MM.1S (cell line): ENCODE measurements at regions not wholly inside any gene's neighbourhood (a gene's known extent, or its start where the extent isn't known, plus 50 kb on each side); places are given as distances from the start of the nearest gene placed in this dataset.
"Not testable (repeated sequence)": the region's sequence is repeated elsewhere in the genome, so short reads cannot be mapped to it uniquely, and the experiment has no call there.

Experiments
- DNase-seq: peaks from one replicate; pipeline ENCODE4 v3.0.0-alpha.2; 2015
- H2AFZ ChIP-seq: fragments of 300-600 bp; sonication (generic); 2 replicates; pipeline ENCODE4 v1.6.0; 2016; ENCODE audit warnings: antibody characterized with exemption, low read length
- H3F3A ChIP-seq: fragments of 300-600 bp; sonication (generic); 2 replicates; pipeline ENCODE4 v1.6.1; 2016; ENCODE audit warnings: mild to moderate bottlenecking, antibody characterized with exemption, low read length, moderate library complexity, mixed read lengths; ENCODE audit not compliant: insufficient read depth
- H3K27ac ChIP-seq: fragments of 300-600 bp; sonication (generic); 2 replicates; pipeline ENCODE4 v1.5.1; 2016; ENCODE audit warnings: mild to moderate bottlenecking, low read length
- H3K27me3 ChIP-seq: fragments of 300-600 bp; sonication (generic); replicated peaks from 2 replicates; pipeline ENCODE4 v1.6.0; 2016; ENCODE audit warnings: low read length; ENCODE audit not compliant: insufficient read depth
- H3K36me3 ChIP-seq: fragments of 300-600 bp; sonication (generic); replicated peaks from 2 replicates; pipeline ENCODE4 v1.6.1; 2016; ENCODE audit warnings: mild to moderate bottlenecking, low read length, mixed read lengths; ENCODE audit not compliant: insufficient read depth
- H3K4me1 ChIP-seq: fragments of 300-600 bp; sonication (generic); 2 replicates; pipeline ENCODE4 v1.6.1; 2016; ENCODE audit warnings: low read length, mixed read lengths
- H3K4me2 ChIP-seq: fragments of 300-600 bp; sonication (generic); 2 replicates; pipeline ENCODE4 v1.6.0; 2016; ENCODE audit warnings: low read depth, low read length
- H3K4me3 ChIP-seq: fragments of 300-600 bp; sonication (generic); 2 replicates; pipeline ENCODE4 v1.5.1; 2016; ENCODE audit warnings: low read length, mixed read lengths
- H3K79me2 ChIP-seq: fragments of 300-600 bp; sonication (generic); 2 replicates; pipeline ENCODE4 v1.6.1; 2016; ENCODE audit warnings: mixed run types, low read length, mixed read lengths
- H3K9ac ChIP-seq: fragments of 300-600 bp; sonication (generic); 2 replicates; pipeline ENCODE4 v1.6.1; 2016; ENCODE audit warnings: low read length, mixed read lengths
- H3K9me2 ChIP-seq: fragments of 300-600 bp; sonication (generic); replicated peaks from 2 replicates; pipeline ENCODE4 v1.6.1; 2016; ENCODE audit warnings: mild to moderate bottlenecking, low read length, mixed read lengths; ENCODE audit not compliant: insufficient read depth
- H3K9me3 ChIP-seq: fragments of 300-600 bp; sonication (generic); replicated peaks from 2 replicates; pipeline ENCODE4 v1.6.1; 2016; ENCODE audit warnings: mild to moderate bottlenecking, low read length, mixed read lengths; ENCODE audit not compliant: insufficient read depth
- H4K20me1 ChIP-seq: fragments of 300-600 bp; sonication (generic); 2 replicates; pipeline ENCODE4 v1.6.1; 2016; ENCODE audit warnings: mild to moderate bottlenecking, low read length, moderate library complexity, mixed read lengths; ENCODE audit not compliant: insufficient read depth
- EZH2 ChIP-seq: fragments of 300-600 bp; sonication (generic); optimal IDR thresholded peaks from 2 replicates; pipeline ENCODE3; 2017; ENCODE audit warnings: low read depth, mild to moderate bottlenecking, antibody characterized with exemption, low read length, mixed read lengths
- EZH2phosphoT487 ChIP-seq: fragments of 300-600 bp; sonication (generic); IDR thresholded peaks from 2 replicates; pipeline ENCODE4 v1.6.1; 2018; ENCODE audit warnings: antibody characterized with exemption, low read length
- TF ChIP-seq, protein P1 (sequence below): fragments of 300-600 bp; sonication (generic); IDR thresholded peaks from 2 replicates; pipeline ENCODE4 v1.5.1; 2016; ENCODE audit warnings: antibody characterized with exemption, low read length, mixed read lengths

- Histone ChIP-seq H3K36me3 (no peaks in the 10 kb centered on the region), H3K27ac (no peak overlapping the region), H4K20me1 (no peaks in the 10 kb centered on the region), H3K9me2 (no peaks in the 10 kb centered on the region), H3K4me1 (no peaks in the 10 kb centered on the region), H3K27me3 (no peaks in the 10 kb centered on the region), H3F3A (no peaks in the 10 kb centered on the region), H3K79me2 (no peaks in the 10 kb centered on the region), H3K4me2 (no peak overlapping the region), H2AFZ (no peak overlapping the region), H3K9ac (no peak overlapping the region), H3K9me3 (no peaks in the 10 kb centered on the region), H3K4me3 (no peak overlapping the region)
- DNase-seq: no peak
- TF ChIP-seq EZH2phosphoT487: no peak
- TF ChIP-seq EZH2: no peak
- TF ChIP-seq, protein P1, sequence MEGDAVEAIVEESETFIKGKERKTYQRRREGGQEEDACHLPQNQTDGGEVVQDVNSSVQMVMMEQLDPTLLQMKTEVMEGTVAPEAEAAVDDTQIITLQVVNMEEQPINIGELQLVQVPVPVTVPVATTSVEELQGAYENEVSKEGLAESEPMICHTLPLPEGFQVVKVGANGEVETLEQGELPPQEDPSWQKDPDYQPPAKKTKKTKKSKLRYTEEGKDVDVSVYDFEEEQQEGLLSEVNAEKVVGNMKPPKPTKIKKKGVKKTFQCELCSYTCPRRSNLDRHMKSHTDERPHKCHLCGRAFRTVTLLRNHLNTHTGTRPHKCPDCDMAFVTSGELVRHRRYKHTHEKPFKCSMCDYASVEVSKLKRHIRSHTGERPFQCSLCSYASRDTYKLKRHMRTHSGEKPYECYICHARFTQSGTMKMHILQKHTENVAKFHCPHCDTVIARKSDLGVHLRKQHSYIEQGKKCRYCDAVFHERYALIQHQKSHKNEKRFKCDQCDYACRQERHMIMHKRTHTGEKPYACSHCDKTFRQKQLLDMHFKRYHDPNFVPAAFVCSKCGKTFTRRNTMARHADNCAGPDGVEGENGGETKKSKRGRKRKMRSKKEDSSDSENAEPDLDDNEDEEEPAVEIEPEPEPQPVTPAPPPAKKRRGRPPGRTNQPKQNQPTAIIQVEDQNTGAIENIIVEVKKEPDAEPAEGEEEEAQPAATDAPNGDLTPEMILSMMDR: no peak
Observed at GRCh38 chr1:214761030-214761429, 158.0 kb downstream of the CENPF start.

GRCh38 chr1:214762902-214763301 is 159.9 kb downstream of the CENPF start:
- Histone ChIP-seq H3K79me2 (no peaks in the 10 kb centered on the region), H3K4me1 (no peaks in the 10 kb centered on the region), H3K9ac (no peak overlapping the region), H4K20me1 (no peaks in the 10 kb centered on the region), H3K4me3 (no peak overlapping the region), H3F3A (no peaks in the 10 kb centered on the region), H3K4me2 (no peak overlapping the region), H3K9me3 (no peaks in the 10 kb centered on the region), H3K27ac (no peak overlapping the region), H2AFZ (no peak overlapping the region), H3K9me2 (no peaks in the 10 kb centered on the region), H3K36me3 (no peaks in the 10 kb centered on the region), H3K27me3 (no peaks in the 10 kb centered on the region)
- TF ChIP-seq EZH2phosphoT487: no peak
- no peak for TF ChIP-seq EZH2
- TF ChIP-seq, protein P1: no peak
- no peak for DNase-seq

- Histone ChIP-seq H3K9me2 (no peaks in the 10 kb centered on the region), H3K4me1 (no peaks in the 10 kb centered on the region), H3K27ac (no peak overlapping the region), H3K4me2 (no peak overlapping the region), H3K9ac (no peak overlapping the region), H3K36me3 (no peaks in the 10 kb centered on the region), H3K79me2 (no peaks in the 10 kb centered on the region), H3K27me3 (no peaks in the 10 kb centered on the region), H3K4me3 (no peak overlapping the region), H3F3A (no peaks in the 10 kb centered on the region), H3K9me3 (no peaks in the 10 kb centered on the region), H2AFZ (no peak overlapping the region), H4K20me1 (no peaks in the 10 kb centered on the region)
- DNase-seq: no peak
- TF ChIP-seq EZH2phosphoT487: no peak
- TF ChIP-seq EZH2: no peak
Observed at GRCh38 chr1:214764502-214764901, 161.5 kb downstream of the CENPF start.

DNA sequence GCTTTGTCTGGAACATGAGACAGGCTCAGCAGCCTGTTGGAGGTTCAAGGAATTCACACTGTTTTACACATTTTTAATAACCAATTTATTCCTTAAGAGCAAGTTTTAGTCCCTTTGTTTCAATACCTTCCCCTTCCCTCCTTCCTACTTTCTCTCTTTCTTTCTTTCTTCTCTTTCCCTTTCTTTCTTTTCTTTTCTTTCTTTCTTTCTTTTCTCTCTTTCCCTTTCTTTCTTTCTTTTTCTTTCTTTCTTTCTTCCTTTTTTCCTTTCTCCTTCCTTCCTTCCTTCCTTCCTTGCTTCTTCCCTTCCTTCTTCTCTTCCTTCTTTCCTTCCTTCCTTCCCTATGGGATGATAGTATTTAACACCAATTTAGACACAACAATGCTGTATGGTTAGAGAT is 164.2 kb downstream of the CENPF start:
- no peak for DNase-seq
- TF ChIP-seq, protein P1: no peak
- Histone ChIP-seq H4K20me1 (no peaks in the 10 kb centered on the region), H3K4me1 (no peaks in the 10 kb centered on the region), H3K27ac (no peak overlapping the region), H3K79me2 (no peaks in the 10 kb centered on the region), H3K4me2 (no peak overlapping the region), H2AFZ (no peak overlapping the region), H3K9ac (no peak overlapping the region), H3F3A (no peaks in the 10 kb centered on the region), H3K4me3 (no peak overlapping the region), H3K27me3 (no peaks in the 10 kb centered on the region), H3K36me3 (no peaks in the 10 kb centered on the region), H3K9me2 (no peaks in the 10 kb centered on the region), H3K9me3 (no peaks in the 10 kb centered on the region)

DNA sequence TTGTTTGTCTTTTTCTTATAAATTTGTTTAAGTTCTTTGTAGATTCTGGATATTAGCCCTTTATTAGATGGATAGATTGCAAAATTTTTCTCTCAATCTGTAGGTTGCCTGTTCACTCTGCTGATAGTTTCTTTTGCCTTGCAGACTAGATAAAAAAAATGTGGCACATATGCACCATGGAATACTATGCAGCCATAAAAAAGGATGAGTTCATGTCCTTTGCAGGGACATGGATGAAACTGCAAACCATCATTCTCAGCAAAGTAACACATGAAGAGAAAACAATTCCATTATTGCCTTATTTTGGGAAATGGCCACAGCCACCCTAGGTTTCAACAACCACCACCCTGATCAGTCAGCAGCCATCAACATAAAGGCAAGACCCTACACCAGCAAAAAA is 166.7 kb downstream of the CENPF start:
- not testable (repeated sequence) for H2AFZ ChIP-seq, H3K9me3 ChIP-seq, DNase-seq, H3K36me3 ChIP-seq, H3K79me2 ChIP-seq, H3K27me3 ChIP-seq, H3K27ac ChIP-seq, H4K20me1 ChIP-seq, H3K4me3 ChIP-seq, H3K4me1 ChIP-seq, H3K9ac ChIP-seq, H3K9me2 ChIP-seq, H3K4me2 ChIP-seq, H3F3A ChIP-seq
